Omental fat pad (tissue), 3 donors: ENCODE measurements at regions not wholly inside any gene's neighbourhood (a gene's known extent, or its start where the extent isn't known, plus 50 kb on each side); places are given as distances from the start of the nearest gene placed in this dataset.
"Not testable (repeated sequence)": the region's sequence is repeated elsewhere in the genome, so short reads cannot be mapped to it uniquely, and the experiment has no call there.

ENCODE experiments used
- ATAC-seq: fragments of 150-250 bp; one replicate; pipeline ENCODE4 v1.9.1; 2016; ENCODE audit warnings: mild to moderate bottlenecking, moderate library complexity; ENCODE audit not compliant: low FRiP score
- DNase-seq: peaks from one replicate; pipeline ENCODE4 v3.0.0-alpha.2; 2019; ENCODE audit warnings: low spot score
- TF ChIP-seq, protein P1 (sequence below), 3 donors: fragments of 450-650 bp; IDR thresholded peaks; one replicate each; pipeline ENCODE4 v1.5.1; 2016 to 2017; ENCODE audit warnings: antibody characterized with exemption in 3 of 3, mild to moderate bottlenecking in 3 of 3, moderate library complexity in 2 of 3

DNA sequence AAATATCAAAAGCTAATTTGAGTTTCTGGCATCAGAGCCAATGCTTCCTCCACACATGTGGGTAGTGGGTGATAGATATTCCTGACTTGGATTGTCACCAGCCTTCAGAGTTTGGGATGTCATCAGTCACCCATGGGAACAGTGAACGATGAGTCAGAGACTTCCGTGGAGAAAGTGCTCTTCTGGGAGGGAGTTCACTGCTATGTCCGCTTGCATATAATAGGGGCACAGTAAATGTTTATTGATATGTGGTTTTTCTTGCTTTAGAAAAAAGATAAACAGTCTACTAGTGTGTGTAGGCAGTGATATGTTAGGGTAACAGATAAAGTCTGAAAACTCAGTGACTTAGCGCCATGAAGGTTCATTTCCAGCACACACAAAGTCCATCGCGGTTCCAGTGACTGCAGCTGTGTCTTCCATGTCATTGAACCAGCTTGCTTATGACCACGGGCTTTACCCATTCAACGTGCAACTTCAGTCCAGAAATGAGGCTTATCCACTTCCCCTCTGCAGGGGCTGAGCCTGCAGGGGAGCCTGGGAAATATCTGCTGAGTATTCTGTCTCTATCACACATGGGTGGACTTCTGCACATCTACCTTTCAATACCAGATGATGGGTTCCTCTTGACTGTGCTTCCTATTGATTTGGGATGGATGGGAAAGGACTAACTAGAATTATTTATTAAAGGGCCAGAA, 87.7 kb upstream of the WWC2 start:
- ATAC-seq (no peak), DNase-seq (no peak)
- TF ChIP-seq, protein P1, sequence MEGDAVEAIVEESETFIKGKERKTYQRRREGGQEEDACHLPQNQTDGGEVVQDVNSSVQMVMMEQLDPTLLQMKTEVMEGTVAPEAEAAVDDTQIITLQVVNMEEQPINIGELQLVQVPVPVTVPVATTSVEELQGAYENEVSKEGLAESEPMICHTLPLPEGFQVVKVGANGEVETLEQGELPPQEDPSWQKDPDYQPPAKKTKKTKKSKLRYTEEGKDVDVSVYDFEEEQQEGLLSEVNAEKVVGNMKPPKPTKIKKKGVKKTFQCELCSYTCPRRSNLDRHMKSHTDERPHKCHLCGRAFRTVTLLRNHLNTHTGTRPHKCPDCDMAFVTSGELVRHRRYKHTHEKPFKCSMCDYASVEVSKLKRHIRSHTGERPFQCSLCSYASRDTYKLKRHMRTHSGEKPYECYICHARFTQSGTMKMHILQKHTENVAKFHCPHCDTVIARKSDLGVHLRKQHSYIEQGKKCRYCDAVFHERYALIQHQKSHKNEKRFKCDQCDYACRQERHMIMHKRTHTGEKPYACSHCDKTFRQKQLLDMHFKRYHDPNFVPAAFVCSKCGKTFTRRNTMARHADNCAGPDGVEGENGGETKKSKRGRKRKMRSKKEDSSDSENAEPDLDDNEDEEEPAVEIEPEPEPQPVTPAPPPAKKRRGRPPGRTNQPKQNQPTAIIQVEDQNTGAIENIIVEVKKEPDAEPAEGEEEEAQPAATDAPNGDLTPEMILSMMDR (IDR thresholded peaks at IDR 0.05), result no peak

DNA sequence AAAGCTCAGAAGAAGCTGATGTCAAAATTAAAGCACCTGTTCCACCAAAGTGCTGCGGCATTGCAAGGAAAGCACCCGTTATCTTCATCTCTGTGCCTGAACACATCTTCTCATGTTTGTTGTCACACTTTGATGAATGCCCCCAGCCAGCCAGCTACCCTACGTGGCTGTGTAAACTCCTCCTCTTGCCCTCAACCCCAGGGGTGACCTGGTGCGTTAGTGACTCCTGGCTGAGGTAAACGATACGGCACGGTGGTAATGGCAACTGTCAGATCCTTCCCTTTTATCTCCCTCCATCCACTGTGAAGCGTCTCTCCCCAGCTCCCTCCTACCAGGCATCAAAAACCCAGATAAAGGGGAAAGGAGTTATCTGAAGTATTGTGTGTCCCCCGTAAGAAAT, 90.6 kb upstream of the WWC2 start:
- TF ChIP-seq, protein P1 (IDR thresholded peaks at IDR 0.05), result no peak
- no peak for ATAC-seq
- no peak for DNase-seq

DNA sequence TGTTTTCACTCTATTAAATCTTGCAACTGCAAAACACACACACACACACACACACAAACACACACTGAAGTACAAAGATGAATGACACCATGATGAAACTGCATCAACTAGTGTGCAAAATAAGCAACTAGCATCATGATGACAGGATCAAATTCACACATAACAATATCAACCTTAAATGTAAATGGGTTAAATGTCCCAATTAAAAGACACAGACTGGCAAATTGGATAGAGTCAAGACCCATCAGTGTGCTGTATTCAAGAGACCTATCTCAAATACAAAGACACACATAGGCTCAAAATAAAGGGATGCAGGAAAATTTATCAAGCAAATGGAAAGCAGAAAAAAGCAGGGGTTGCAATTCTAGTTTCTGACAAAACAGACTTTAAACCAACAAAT, 87.2 kb upstream of the DCTD start:
- DNase-seq, ATAC-seq: not testable (repeated sequence)

DNA sequence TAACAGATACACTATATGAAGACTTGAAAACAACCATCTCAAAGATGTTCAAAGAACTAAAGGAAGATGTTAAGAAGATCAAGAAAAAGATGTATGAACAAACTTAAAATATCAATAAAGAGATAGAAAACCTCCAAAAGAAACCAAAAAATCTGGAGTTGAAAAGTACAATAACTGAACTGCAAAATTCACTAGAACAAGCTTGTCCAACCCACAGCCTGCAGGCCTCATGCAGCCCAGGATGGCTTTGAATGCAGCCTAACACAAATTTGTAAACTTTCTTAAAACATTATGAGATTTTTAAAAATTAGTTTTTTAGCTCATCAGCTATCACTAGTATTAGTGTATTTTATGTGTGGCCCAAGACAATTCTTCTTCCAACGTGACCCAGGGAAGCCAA, 77.0 kb upstream of the DCTD start:
- no peak for ATAC-seq
- no peak for DNase-seq
- TF ChIP-seq, protein P1 (IDR thresholded peaks at IDR 0.05), result no peak

GRCh38 chr4:182978152-182978827, 61.1 kb upstream of the DCTD start:
- DNase-seq (no peak), ATAC-seq (no peak)
- TF ChIP-seq, protein P1 (IDR thresholded peaks at IDR 0.05), result no peak

- DNase-seq (no peak), ATAC-seq (peak; percentile 48)
- TF ChIP-seq, protein P1 (IDR thresholded peaks at IDR 0.05), result no peak
Measured at GRCh38 chr4:182975806-182976205, 58.6 kb upstream of the DCTD start.

DNA sequence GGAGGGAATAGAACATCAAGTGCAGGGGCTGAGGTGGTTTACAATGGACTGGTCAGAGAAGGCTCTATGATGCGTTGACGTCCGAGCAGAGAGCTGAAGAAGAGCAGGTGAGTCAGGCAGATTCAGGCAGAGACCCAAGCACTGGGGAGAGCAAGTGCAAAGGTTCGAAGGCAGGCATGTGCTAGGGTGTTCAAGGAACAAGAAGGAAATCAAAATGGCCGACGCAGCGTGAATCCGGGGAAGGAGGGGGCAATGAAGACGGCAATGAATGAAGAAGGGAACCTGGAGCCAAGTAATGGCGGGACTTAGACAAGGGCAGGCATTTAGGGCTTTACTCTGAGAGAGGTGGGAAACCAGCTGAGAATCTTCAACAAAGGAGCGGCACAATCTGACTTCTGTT, 56.8 kb upstream of the DCTD start:
- ATAC-seq (no peak), DNase-seq (no peak)
- TF ChIP-seq, protein P1 (IDR thresholded peaks at IDR 0.05), result no peak
